ENCODE measurements at regions not wholly inside any gene's neighbourhood (a gene's known extent, or its start where the extent isn't known, plus 50 kb on each side); places are given as distances from the start of the nearest gene placed in this dataset.

DNA sequence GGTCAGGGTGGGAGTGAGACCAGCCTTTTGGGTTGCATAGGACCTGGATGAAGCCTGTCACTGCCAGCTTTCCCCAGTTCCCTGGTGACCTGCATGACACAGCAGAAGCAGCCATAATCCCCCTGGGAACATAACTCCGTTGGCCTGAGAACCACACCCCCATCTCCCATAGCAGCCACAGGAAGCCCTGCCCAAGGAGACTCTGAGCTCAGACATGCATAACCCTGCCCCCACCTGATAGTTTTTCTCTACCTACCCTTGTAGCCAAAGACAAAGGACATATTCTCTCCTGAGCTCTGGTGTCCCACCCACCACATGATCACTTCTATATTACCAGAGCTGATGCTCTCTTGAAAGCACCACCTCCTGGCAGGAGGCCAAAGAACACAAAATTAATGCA is 413.5 kb upstream of the HTR2A start:
- Histone ChIP-seq H3K36me3 (ENCODE audit: control insufficient read depth, low read depth, low read length) (no peaks in the 10 kb centered on the region), H3K27me3 (ENCODE audit: control insufficient read depth, insufficient read depth, low read length) (no peaks in the 10 kb centered on the region), H3K4me1 (ENCODE audit: control insufficient read depth, low read depth, low read length) (no peaks in the 10 kb centered on the region), H3K27ac (ENCODE audit: low read length) (no peak overlapping the region), H3K9me3 (ENCODE audit: control insufficient read depth, low read depth, low read length) (no peaks in the 10 kb centered on the region), H3K9ac (ENCODE audit: low read length) (no peak overlapping the region), H3K4me3 (ENCODE audit: low read length) (no peak overlapping the region)

DNA sequence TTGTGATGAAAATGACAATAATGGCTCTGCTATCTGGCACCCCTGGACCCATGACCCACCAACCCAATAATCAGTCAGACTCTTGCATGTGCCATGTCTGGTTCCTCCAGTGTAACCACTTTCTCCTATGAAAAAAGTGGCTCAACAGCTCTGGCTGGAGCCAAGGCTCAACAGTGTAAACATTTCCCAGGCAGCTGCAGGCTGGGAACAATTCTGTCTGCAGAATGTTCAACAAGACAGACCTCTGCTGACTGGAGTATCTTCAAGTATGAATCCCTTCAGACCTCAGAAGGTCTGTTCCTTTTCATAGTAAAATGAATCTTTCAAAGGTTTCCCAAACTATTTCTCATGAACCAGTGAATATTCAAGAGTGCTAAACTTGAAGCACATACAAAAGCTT is 410.1 kb upstream of the HTR2A start:
- H3K4me1 ChIP-seq (ENCODE audit: control insufficient read depth, low read depth, low read length), result no peaks in the 10 kb centered on the region
- H3K27ac ChIP-seq (ENCODE audit: low read length), result no peak overlapping the region
- no peak overlapping the region for H3K9ac ChIP-seq (ENCODE audit: low read length)
- no peaks in the 10 kb centered on the region for H3K36me3 ChIP-seq (ENCODE audit: control insufficient read depth, low read depth, low read length)
- H3K9me3 ChIP-seq (ENCODE audit: control insufficient read depth, low read depth, low read length), result no peaks in the 10 kb centered on the region
- H3K27me3 ChIP-seq (ENCODE audit: control insufficient read depth, insufficient read depth, low read length), result no peaks in the 10 kb centered on the region
- H3K4me3 ChIP-seq (ENCODE audit: low read length), result no peak overlapping the region

DNA sequence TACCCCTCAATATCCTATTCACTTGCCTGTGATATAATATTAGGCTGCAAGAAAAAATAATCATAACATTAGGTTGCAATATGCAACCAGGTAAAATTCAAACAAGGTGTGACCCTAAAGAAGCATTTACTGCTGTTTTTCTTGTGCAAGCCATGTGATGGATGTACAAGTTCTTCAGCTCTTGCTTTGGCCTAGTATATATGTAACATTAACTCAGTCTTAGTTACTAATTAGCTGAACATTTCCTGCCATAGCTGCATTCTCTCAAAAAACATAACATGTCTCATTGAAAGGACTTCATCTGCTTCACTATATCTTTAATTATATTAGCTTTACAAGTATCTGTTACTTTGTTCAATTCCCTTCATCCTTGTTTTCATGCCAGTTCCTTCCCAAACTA is 406.8 kb upstream of the HTR2A start:
- H3K4me1 ChIP-seq (ENCODE audit: control insufficient read depth, low read depth, low read length), result no peaks in the 10 kb centered on the region
- H3K27ac ChIP-seq (ENCODE audit: low read length), result no peak overlapping the region
- no peak overlapping the region for H3K9ac ChIP-seq (ENCODE audit: low read length)
- H3K9me3 ChIP-seq (ENCODE audit: control insufficient read depth, low read depth, low read length), result no peaks in the 10 kb centered on the region
- H3K27me3 ChIP-seq (ENCODE audit: control insufficient read depth, insufficient read depth, low read length), result no peaks in the 10 kb centered on the region
- no peaks in the 10 kb centered on the region for H3K36me3 ChIP-seq (ENCODE audit: control insufficient read depth, low read depth, low read length)
- no peak overlapping the region for H3K4me3 ChIP-seq (ENCODE audit: low read length)

DNA sequence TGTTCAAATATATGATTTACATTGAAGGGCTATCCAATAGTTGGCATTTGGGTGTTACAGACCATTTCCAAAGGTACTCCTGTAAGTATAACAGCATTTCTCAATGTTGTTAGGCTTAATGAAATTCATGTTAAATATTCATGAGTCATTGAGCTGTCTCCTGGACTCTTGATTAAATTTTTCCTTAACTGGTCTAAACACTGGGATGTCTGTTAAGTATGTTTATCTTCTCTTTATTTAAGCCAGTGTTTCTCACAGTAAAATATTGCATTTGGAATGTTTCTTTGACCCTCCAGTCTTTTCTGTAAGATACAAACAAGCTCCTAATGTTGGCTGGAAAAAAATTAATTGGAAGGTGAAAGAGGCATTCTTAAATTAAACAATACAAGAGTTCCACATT is 402.5 kb upstream of the HTR2A start:
- Histone ChIP-seq H3K36me3 (ENCODE audit: control insufficient read depth, low read depth, low read length) (no peaks in the 10 kb centered on the region), H3K4me3 (ENCODE audit: low read length) (no peak overlapping the region), H3K27me3 (ENCODE audit: control insufficient read depth, insufficient read depth, low read length) (no peaks in the 10 kb centered on the region), H3K9me3 (ENCODE audit: control insufficient read depth, low read depth, low read length) (no peaks in the 10 kb centered on the region), H3K9ac (ENCODE audit: low read length) (no peak overlapping the region), H3K27ac (ENCODE audit: low read length) (no peak overlapping the region), H3K4me1 (ENCODE audit: control insufficient read depth, low read depth, low read length) (no peaks in the 10 kb centered on the region)

DNA sequence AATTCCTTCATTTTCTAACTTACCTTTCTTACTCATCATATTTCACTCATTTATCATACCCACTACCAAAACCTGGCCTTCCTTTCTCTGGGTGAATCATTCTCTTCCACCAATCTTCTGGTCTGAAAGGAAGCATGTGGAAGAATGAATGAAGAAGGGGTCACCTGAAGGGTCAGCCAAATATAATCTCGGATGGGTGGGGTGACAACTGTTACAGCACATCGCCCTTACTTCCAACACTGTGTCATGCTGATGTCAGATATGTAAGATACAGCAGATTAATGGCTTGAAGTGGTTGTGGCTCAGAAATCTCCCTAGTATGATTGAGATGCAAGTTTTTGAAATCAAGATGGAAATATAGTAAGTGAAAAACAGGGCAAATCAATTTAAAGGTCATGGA is 401.7 kb upstream of the HTR2A start:
- H3K36me3 ChIP-seq (ENCODE audit: control insufficient read depth, low read depth, low read length), result no peaks in the 10 kb centered on the region
- no peak overlapping the region for H3K9ac ChIP-seq (ENCODE audit: low read length)
- no peak overlapping the region for H3K27ac ChIP-seq (ENCODE audit: low read length)
- H3K27me3 ChIP-seq (ENCODE audit: control insufficient read depth, insufficient read depth, low read length), result no peaks in the 10 kb centered on the region
- H3K9me3 ChIP-seq (ENCODE audit: control insufficient read depth, low read depth, low read length), result no peaks in the 10 kb centered on the region
- no peaks in the 10 kb centered on the region for H3K4me1 ChIP-seq (ENCODE audit: control insufficient read depth, low read depth, low read length)
- H3K4me3 ChIP-seq (ENCODE audit: low read length), result no peak overlapping the region

DNA sequence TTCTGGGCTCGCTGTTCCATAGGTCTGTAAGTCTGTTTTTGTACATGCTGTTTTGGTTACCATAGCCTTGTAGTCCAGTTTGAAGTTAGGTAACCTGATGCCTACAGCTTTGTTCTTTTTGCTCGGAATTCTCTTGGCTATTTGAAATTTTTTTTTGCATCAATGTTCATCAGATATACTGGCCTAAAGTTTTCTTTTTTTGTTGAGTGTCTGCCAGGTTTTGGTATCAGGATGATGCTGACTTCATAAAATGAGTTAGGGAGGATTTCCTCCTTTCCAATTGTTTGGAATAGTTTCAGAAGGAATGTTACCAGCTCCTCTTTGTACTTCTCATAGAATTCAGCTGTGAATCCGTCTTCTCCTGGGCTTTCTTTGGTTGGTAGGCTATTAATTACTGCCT is 397.8 kb upstream of the HTR2A start:
- no peak overlapping the region for H3K4me3 ChIP-seq (ENCODE audit: low read length)
- H3K9me3 ChIP-seq (ENCODE audit: control insufficient read depth, low read depth, low read length), result no peaks in the 10 kb centered on the region
- H3K9ac ChIP-seq (ENCODE audit: low read length), result no peak overlapping the region
- H3K27me3 ChIP-seq (ENCODE audit: control insufficient read depth, insufficient read depth, low read length), result no peaks in the 10 kb centered on the region
- H3K36me3 ChIP-seq (ENCODE audit: control insufficient read depth, low read depth, low read length), result no peaks in the 10 kb centered on the region
- no peaks in the 10 kb centered on the region for H3K4me1 ChIP-seq (ENCODE audit: control insufficient read depth, low read depth, low read length)
- H3K27ac ChIP-seq (ENCODE audit: low read length), result no peak overlapping the region

DNA sequence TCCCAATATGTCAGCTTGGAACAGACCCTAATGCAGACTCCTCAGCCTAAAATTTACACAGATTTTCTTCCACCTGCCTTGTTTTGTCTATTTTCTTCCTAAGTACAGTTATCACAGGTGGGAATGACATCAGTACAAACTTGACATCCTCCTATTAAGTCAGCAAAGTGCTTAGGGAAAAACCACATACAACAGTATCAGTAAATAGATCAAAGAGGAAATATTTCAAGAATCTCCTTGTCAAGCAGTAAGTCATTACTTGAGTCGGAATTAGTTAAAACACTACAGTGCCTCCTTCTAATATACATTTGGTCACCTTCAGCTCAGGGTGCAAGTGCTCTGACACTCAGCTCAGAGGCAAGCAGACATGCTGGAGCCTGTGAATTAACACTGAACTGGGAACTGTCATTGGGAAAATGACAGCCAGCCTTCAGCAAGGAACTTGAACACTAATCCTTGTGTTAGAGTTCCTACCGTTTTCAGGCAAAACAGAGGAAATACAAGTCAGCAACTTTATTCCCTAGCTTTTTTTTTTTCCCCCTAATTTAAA is 394.3 kb upstream of the HTR2A start:
- Histone ChIP-seq H3K27ac (ENCODE audit: low read length) (no peak overlapping the region), H3K9ac (ENCODE audit: low read length) (no peak overlapping the region), H3K9me3 (ENCODE audit: control insufficient read depth, low read depth, low read length) (no peaks in the 10 kb centered on the region), H3K4me3 (ENCODE audit: low read length) (no peak overlapping the region), H3K4me1 (ENCODE audit: control insufficient read depth, low read depth, low read length) (no peaks in the 10 kb centered on the region), H3K27me3 (ENCODE audit: control insufficient read depth, insufficient read depth, low read length) (no peaks in the 10 kb centered on the region), H3K36me3 (ENCODE audit: control insufficient read depth, low read depth, low read length) (no peaks in the 10 kb centered on the region)

DNA sequence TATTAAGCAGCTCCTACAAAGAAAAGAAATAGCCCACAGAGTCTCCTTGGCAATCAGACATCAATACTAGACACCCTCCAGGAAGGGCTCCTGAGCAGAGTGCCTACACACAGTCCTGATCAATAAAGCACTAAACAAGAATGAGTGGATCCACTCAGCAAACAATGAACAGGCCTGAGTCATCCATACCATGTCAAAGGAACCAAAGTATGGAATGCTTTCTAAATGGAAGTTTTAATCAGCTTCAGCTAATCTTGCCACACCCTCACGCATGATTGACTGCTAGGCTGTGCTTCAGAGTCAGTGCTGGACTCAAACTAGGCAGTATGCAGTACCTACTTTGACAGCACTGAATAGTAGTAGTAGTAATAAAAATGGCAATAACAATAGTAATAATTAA is 392.7 kb upstream of the HTR2A start:
- H3K4me3 ChIP-seq (ENCODE audit: low read length), result no peak overlapping the region
- H3K36me3 ChIP-seq (ENCODE audit: control insufficient read depth, low read depth, low read length), result no peaks in the 10 kb centered on the region
- no peaks in the 10 kb centered on the region for H3K4me1 ChIP-seq (ENCODE audit: control insufficient read depth, low read depth, low read length)
- no peak overlapping the region for H3K27ac ChIP-seq (ENCODE audit: low read length)
- no peaks in the 10 kb centered on the region for H3K27me3 ChIP-seq (ENCODE audit: control insufficient read depth, insufficient read depth, low read length)
- H3K9ac ChIP-seq (ENCODE audit: low read length), result no peak overlapping the region
- H3K9me3 ChIP-seq (ENCODE audit: control insufficient read depth, low read depth, low read length), result no peaks in the 10 kb centered on the region

DNA sequence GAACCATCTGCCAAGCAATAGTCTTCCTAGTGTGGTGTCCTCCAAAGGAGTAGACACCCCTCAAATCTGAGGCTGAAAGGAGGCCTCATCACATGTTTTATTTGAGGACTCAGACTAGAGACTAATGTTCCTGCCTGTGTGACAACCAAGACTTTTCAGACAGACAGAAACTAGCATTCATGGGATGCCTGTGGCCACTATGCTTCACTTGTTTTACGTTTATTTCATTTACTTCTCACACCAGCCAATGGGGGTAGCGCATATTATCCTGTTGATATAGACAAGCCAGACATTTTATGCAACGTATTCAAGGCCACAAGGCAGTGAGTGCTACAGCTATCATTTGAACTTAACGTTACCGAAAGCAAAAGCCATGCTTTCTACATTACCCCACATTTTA is 391.7 kb upstream of the HTR2A start:
- no peaks in the 10 kb centered on the region for H3K36me3 ChIP-seq (ENCODE audit: control insufficient read depth, low read depth, low read length)

DNA sequence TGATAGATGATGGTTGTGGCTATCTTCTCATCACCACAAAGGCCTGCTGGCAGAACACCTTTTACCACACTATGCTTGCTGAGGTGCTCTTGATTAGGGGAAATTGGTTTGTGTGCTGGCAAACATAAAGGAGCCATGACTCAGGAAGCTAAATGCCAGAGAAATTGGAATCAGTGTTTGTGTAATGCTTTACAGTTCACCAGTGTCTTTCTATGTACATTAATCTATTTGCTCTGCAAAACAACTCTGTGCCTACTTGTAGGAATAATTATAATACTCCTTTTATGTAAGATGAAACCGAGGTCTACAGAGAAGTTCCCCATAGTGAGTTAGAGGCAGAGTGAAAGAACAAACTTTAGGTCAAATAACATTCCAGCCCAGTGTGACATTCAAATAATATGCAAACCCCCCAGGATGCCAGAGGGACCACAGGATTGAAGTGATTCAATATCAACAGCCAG is 390.5 kb upstream of the HTR2A start:
- Histone ChIP-seq H3K27me3 (ENCODE audit: control insufficient read depth, insufficient read depth, low read length) (no peaks in the 10 kb centered on the region), H3K9ac (ENCODE audit: low read length) (no peak overlapping the region), H3K9me3 (ENCODE audit: control insufficient read depth, low read depth, low read length) (no peaks in the 10 kb centered on the region), H3K4me3 (ENCODE audit: low read length) (no peak overlapping the region), H3K4me1 (ENCODE audit: control insufficient read depth, low read depth, low read length) (no peaks in the 10 kb centered on the region), H3K36me3 (ENCODE audit: control insufficient read depth, low read depth, low read length) (no peaks in the 10 kb centered on the region), H3K27ac (ENCODE audit: low read length) (no peak overlapping the region)

More for the DNA sequence above, 391.7 kb upstream of the HTR2A start:
- H3K27ac ChIP-seq (ENCODE audit: low read length), result no peak overlapping the region
- H3K4me3 ChIP-seq (ENCODE audit: low read length), result no peak overlapping the region
- no peak overlapping the region for H3K9ac ChIP-seq (ENCODE audit: low read length)
- no peaks in the 10 kb centered on the region for H3K27me3 ChIP-seq (ENCODE audit: control insufficient read depth, insufficient read depth, low read length)
- no peaks in the 10 kb centered on the region for H3K4me1 ChIP-seq (ENCODE audit: control insufficient read depth, low read depth, low read length)
- no peaks in the 10 kb centered on the region for H3K9me3 ChIP-seq (ENCODE audit: control insufficient read depth, low read depth, low read length)

DNA sequence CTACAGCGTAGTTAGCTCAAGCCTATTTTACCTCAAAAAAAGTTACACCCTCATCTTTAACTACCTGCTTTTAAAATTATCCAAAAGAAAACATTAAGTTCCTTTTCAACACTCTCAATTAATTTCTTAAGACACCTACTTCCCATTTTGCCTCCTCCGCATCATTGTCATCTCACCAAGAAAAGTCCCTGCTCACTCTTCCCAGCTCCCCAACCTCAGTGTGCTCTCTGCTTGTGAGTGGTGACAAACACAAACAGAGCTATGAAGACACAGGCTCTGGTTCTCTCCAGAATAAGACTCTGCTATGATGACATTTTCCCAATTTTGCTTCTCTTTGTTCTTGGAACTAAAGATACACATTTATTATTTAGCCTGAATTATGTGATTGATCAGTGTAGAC is 385.1 kb upstream of the HTR2A start:
- Histone ChIP-seq H3K27ac (ENCODE audit: low read length) (no peak overlapping the region), H3K9me3 (ENCODE audit: control insufficient read depth, low read depth, low read length) (no peaks in the 10 kb centered on the region), H3K4me3 (ENCODE audit: low read length) (no peak overlapping the region), H3K9ac (ENCODE audit: low read length) (no peak overlapping the region), H3K36me3 (ENCODE audit: control insufficient read depth, low read depth, low read length) (no peaks in the 10 kb centered on the region), H3K4me1 (ENCODE audit: control insufficient read depth, low read depth, low read length) (no peaks in the 10 kb centered on the region), H3K27me3 (ENCODE audit: control insufficient read depth, insufficient read depth, low read length) (no peaks in the 10 kb centered on the region)

DNA sequence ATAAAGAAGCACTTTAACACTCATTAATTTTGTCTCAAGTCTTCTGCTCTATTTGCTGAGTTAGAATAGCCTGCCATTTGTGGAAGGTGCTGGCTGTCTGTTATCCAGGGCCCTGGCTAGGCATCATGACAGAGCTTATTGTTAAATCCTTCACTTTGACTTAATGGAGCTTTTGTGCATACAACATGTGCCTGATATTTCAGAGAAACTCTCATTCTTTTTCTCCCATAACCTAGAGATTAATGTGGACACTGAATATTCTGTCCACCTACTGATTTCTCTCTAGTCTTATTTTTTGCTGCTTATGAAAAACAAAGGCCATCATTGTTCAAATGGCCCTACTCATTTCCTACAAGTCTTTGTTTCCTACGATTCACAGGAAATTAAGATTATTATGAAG is 383.1 kb upstream of the HTR2A start:
- H3K9ac ChIP-seq (ENCODE audit: low read length), result no peak overlapping the region
- H3K36me3 ChIP-seq (ENCODE audit: control insufficient read depth, low read depth, low read length), result no peaks in the 10 kb centered on the region
- no peaks in the 10 kb centered on the region for H3K27me3 ChIP-seq (ENCODE audit: control insufficient read depth, insufficient read depth, low read length)
- no peaks in the 10 kb centered on the region for H3K4me1 ChIP-seq (ENCODE audit: control insufficient read depth, low read depth, low read length)
- no peaks in the 10 kb centered on the region for H3K9me3 ChIP-seq (ENCODE audit: control insufficient read depth, low read depth, low read length)
- H3K27ac ChIP-seq (ENCODE audit: low read length), result no peak overlapping the region
- no peak overlapping the region for H3K4me3 ChIP-seq (ENCODE audit: low read length)

Measured in iPS-18a (cell line).